DMS79 treated with DMSO at 0.1 percent for 48 hours (cell line): ENCODE measurements at regions not wholly inside any gene's neighbourhood (a gene's known extent, or its start where the extent isn't known, plus 50 kb on each side); places are given as distances from the start of the nearest gene placed in this dataset.
"Not testable (repeated sequence)": the region's sequence is repeated elsewhere in the genome, so short reads cannot be mapped to it uniquely, and the experiment has no call there.

ENCODE experiments used
- DNase-seq: peaks from one replicate; lab custom pipeline; 2025; lab: John Stamatoyannopoulos, UW

- no peak for DNase-seq
These were observed 486.6 kb upstream of the TENM3 start for GRCh38 chr4:181756451-181757095.

GRCh38 chr4:181757098-181757497 lies 486.1 kb upstream of the TENM3 start:
- no peak for DNase-seq

- DNase-seq, result no peak
These were observed 485.1 kb upstream of the TENM3 start for GRCh38 chr4:181757910-181758660.

GRCh38 chr4:181760560-181760959 lies 482.6 kb upstream of the TENM3 start:
- DNase-seq, result no peak

- DNase-seq, result no peak
These were observed 482.0 kb upstream of the TENM3 start for GRCh38 chr4:181761156-181761555.

- no peak for DNase-seq
These were observed 477.1 kb upstream of the TENM3 start for GRCh38 chr4:181766061-181766548.

GRCh38 chr4:181770971-181771370 lies 472.2 kb upstream of the TENM3 start:
- DNase-seq, result no peak

- DNase-seq, result no peak
These were observed 467.9 kb upstream of the TENM3 start for GRCh38 chr4:181775298-181775697.

GRCh38 chr4:181776264-181777054 lies 466.7 kb upstream of the TENM3 start:
- no peak for DNase-seq

GRCh38 chr4:181777518-181777917 lies 465.7 kb upstream of the TENM3 start:
- DNase-seq, result no peak

GRCh38 chr4:181784881-181785280 lies 458.3 kb upstream of the TENM3 start:
- DNase-seq, result no peak

GRCh38 chr4:181792641-181793040 lies 450.6 kb upstream of the TENM3 start:
- peak; percentile 89 for DNase-seq

GRCh38 chr4:181793096-181793495 lies 450.1 kb upstream of the TENM3 start:
- DNase-seq, result peak; percentile 96

GRCh38 chr4:181796502-181796901 lies 446.7 kb upstream of the TENM3 start:
- DNase-seq, result no peak

- DNase-seq, result no peak
These were observed 444.7 kb upstream of the TENM3 start for GRCh38 chr4:181798536-181798935.

- no peak for DNase-seq
These were observed 443.6 kb upstream of the TENM3 start for GRCh38 chr4:181799561-181800069.

- DNase-seq, result no peak
These were observed 441.0 kb upstream of the TENM3 start for GRCh38 chr4:181802207-181802606.

GRCh38 chr4:181807771-181808170 lies 435.4 kb upstream of the TENM3 start:
- DNase-seq, result no peak

GRCh38 chr4:181810711-181811110 lies 432.5 kb upstream of the TENM3 start:
- no peak for DNase-seq

- DNase-seq, result not testable (repeated sequence)
These were observed 431.7 kb upstream of the TENM3 start for GRCh38 chr4:181811550-181811949.

GRCh38 chr4:181819946-181820345 lies 423.3 kb upstream of the TENM3 start:
- peak; percentile 44 for DNase-seq

GRCh38 chr4:181820553-181820952 lies 422.6 kb upstream of the TENM3 start:
- DNase-seq, result no peak
